Activated T-cell treated with anti-CD3 and anti-CD28 coated beads, Interleukin-2, amount 50 U/mL, for 48 hours (primary cell): ENCODE measurements at regions not wholly inside any gene's neighbourhood (a gene's known extent, or its start where the extent isn't known, plus 50 kb on each side); places are given as distances from the start of the nearest gene placed in this dataset.

Experiments
- DNase-seq, 2 experiments: peaks; one replicate each; pipeline ENCODE4 v3.0.0-alpha.2; 2020

DNA sequence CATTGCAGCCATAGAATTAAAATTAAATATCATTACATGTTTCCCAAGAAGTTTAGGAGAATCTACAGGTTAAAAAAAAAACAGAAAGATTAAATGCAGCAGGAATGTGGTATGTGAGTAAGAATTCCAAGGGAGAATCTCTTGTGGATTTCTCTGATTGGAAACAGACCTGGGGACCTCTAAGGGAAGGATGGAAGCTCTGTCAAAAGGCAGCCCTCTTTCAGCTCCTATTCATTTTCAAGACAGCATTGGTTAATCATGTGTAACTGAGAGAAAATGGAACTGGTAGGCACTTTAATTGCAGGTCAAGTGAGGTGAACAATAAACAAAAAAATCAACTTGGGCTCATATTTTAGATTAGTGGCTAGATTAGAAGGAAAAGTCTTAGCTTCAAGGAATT is 81.4 kb upstream of the MTPN start:
- no peak for DNase-seq

- DNase-seq, result no peak
These were observed 80.3 kb upstream of the MTPN start for GRCh38 chr7:136057509-136057908.

DNA sequence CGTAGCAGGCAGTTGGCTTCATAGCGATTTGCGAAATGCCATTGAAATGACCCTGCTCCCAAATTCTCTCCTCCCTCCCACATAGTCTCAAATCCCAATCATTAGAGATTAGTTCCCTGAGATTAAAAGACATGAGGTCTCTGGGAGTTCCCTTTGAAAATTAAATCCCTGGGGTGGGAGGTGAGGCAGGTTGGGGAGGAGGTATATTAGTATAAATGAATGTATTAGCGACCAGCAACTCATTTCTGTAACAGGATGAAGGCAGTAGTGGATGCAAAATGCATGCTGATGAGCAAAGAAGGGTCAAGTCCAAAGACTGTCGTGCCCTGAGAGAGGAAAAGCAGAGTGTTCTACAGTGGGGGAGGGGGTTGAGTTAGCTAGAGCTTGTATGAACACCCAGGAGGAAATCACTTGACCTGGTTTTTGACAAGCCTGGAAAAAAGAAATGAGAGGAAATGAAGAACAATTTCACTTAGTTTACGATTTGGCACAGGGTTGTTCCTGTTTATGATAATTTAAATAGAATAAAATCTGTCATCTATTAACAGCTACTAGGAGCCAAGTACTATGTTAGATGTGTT is 79.6 kb upstream of the MTPN start:
- no peak for DNase-seq

DNA sequence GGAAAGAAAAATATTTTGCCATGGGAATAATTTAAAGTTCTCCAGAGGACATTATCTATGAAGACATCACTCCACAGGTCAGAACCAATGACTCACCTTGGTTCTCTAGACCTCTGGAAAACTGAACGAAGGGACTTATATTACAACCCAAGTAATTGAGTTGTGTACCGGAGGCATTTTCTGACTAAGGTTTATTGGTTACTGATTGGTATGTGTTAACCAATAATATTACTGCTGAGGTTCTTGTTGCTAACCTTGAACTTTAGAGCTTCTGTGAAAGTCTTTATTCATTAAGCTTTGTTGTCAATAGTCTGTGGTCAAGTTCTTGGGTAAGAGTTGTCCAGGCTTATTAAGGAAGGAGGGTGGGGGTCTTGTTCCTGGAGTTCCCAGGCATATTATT is 78.1 kb upstream of the MTPN start:
- DNase-seq, result no peak

DNA sequence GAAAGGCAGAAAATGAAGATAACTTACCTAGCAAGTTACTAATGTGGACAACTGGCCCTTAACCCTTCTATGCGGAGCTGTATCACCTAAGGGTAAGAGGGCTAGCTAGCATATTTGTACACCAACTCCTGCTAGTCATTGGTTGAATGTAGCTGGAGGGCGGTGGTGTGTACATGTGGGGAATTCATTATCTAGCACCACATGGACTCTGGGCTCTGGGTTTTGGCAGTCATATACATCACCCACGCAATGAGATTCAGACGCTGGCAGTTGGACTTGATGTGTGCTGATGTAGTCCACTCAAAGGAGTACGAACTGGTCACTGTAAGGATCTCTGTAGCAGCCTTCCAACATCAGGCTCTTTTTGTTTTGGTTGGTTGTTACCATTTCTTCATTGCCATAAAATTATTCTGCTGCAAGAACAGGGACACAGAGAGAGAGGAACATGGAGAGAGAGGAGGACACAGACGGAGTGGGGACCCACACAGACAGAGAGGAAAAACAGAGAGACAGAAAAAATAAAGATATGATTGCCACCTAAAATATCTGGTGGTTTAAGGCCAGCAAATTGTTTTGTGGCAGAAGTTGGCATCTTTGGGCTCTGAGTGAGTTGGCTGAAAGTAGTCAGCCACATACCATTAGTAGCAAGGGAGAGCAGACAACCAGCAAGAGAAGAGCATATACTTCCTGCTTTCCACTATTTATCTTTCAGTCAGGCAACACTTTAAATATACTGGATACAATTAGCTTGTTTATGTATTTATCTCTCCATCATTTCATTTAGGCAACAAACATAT is 76.7 kb upstream of the MTPN start:
- no peak for DNase-seq

DNA sequence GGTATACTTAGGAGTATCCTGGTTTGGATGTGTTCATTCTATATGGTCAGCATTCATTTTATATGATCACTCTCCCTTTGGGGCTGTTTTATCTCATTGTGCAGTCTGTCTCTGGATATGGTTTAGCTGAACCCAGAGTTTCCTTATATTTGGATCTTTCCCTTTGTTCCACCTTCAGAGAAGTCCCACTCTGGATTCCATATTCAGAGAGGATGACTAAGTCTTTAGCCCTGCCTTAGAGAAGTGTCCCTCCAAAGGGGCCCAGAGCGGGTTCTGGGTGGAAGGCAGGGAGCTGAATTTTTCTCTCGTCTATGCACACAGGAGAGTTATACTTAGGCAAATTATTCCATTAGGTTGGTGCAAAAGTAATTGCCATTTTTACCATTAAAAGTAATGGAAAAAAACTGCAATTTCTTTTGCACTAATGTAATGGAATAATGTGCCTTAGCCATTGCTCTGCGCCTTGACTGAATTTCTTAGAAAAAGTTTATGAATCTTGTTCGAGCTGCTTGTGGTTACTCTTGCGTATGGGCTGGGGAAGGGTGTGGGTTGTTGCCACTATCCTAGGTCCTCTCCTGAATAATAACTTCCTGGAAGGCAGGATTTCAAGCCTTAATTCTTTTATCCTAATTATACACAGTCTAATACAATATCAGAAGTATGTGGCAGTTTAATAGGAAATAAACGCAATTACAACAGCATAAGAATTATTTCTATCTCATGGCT is 74.2 kb upstream of the MTPN start:
- no peak for DNase-seq

GRCh38 chr7:136050462-136050847 is 73.3 kb upstream of the MTPN start:
- no peak for DNase-seq

DNA sequence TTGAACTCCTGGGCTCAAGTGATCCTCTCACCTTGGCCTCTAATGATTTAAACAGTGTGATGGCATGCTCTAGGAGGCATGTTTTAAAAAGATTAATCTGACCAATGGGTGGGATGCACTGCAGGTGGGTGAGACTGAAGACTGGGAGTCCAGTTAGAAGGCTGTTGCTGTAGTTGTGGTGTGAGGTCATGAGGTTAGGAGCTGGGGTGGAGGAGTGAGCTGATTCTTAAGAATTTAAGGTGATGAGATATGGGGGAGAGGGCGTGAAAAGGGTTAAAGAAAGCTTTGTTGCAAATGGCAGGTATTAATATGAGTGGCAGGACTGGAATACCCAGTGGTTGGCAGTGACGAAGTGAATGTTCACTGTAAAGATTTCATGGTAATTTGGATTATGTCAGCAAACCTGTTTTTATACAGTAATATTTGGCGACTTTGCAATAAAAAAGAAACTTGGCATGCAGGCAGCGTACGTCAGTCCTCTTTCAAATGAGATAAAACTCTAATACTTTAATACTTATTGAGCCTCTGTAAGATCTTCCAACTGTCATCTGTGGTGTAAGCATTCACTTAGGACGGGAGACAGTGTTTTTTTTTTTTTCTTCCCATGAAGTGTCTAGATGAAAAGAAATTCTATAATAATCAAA is 72.8 kb upstream of the MTPN start:
- no peak for DNase-seq

GRCh38 chr7:136049117-136049516 is 72.0 kb upstream of the MTPN start:
- DNase-seq, result no peak

DNA sequence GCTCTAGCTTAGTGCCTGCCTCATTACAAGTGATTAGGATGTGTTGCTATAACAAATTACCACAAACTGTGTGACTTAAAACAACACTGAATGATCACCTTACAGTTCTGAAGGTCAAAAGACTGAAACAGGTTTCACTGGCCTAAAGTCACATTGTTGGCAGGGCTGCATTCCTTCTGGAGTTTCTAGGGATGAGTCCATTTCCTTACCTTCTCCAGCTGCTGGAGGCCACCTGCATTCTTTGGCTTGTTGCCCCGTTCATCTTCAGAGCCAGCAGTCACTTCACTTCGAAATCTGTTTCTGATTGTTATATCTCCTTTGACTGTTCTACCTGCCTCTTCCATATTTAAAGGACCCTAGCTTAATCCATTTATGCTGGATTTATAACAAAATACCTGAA is 69.4 kb upstream of the MTPN start:
- no peak for DNase-seq

DNA sequence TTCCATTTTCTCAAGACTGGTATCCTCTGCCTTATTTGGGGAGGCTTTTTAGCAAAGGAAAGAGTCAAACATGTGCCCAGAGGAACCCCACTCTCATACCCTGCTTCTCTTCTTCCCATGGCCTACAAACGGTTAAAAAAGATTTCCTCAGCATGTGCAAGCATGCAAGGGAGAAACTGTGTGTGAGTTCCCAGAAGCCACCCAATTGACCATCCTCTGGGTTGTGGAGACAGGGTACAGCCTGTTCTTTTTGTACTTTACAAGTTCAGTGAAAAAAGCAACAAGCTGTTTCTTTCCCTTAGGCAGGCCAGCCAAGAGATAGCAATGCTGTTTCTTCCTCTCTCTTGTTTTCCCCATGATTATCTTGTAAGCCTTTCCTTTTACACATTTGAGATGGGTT is 68.8 kb upstream of the MTPN start:
- DNase-seq, result no peak

GRCh38 chr7:136045181-136045580 is 68.0 kb upstream of the MTPN start:
- no peak for DNase-seq

- DNase-seq, result no peak
These were observed 62.6 kb upstream of the MTPN start for GRCh38 chr7:136039577-136040345.

- no peak for DNase-seq
These were observed 59.2 kb upstream of the MTPN start for GRCh38 chr7:136036336-136036735.

DNA sequence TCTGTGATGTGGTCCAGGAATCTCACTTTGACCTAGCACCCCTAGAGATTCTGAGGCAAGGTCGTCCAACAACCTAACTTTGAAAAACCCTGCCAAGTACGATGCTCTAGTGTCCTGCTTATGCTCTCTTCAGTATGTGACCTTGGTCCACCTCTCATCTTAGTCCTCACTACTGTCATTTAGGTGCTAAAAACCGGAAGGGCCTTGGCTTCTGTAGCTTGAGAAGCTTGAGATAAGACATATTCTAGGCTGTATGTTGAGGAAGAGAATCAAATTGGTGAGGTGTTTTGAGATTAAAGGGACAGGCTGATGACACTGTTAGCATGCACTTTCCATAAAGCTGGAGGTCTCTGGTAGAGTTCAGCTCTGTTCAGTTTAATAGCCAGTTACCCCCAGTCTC is 57.0 kb upstream of the MTPN start:
- DNase-seq, result no peak

GRCh38 chr7:136033413-136034031 is 56.4 kb upstream of the MTPN start:
- DNase-seq, result no peak

GRCh38 chr7:136030867-136031318 is 53.7 kb upstream of the MTPN start:
- DNase-seq, result peak; percentile 34 to 37

DNA sequence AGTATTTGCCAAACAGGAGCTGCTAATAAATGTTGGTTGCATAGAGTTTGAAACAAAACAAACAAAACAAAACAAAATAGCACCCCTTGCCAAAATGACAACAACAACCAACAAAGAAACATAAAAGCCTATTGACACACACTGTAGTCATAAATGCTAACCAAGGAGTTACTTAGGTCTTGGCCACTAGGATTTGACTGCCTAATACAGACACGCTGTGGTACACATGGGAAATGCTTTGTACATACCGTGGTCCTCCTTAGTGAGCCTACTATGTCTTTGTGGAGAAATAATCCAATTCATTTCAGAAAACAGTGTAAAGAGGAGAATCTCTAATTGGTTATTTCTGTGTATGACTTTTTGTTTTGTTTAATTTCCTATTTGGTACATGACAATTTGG is 53.2 kb upstream of the MTPN start:
- no peak for DNase-seq

DNA sequence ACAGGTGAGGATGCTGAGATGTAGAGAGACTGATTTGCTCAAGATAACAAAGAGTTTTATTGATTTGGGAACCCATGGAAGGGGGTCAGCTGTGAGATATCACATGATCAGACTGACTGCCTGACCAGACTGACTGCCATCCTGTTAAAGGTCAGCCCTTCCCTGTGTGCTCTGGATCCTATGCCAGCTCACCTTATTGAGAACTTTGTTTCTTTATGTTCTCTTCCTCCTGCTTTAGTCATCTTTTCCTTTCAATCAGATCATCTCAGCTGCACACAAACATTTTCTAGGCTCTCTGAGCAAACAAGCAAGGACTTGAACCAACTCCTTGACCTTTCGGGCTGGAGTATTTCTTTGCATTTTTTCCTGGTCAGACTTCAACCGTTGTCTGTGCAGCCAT is 50.0 kb upstream of the MTPN start:
- no peak for DNase-seq
